ENCODE measurements at regions not wholly inside any gene's neighbourhood (a gene's known extent, or its start where the extent isn't known, plus 50 kb on each side); places are given as distances from the start of the nearest gene placed in this dataset.

- TF ChIP-seq CTCF (IDR thresholded peaks at IDR 0.05; ENCODE audit: low read depth, low read length) = no peak
- TF ChIP-seq EZH2phosphoT487 (IDR thresholded peaks at IDR 0.05; ENCODE audit: low read depth) = no peak
Observed at GRCh38 chr1:187959062-187959461, 1130.3 kb downstream of the PLA2G4A start.

Measured in OCI-LY3 (cell line).